OCI-LY7 (cell line): ENCODE measurements at regions not wholly inside any gene's neighbourhood (a gene's known extent, or its start where the extent isn't known, plus 50 kb on each side); places are given as distances from the start of the nearest gene placed in this dataset.

Experiments used
- BruUV-seq: library from RNA; stranded (reverse); fragments of 400-500 nt; replicated peaks from 2 replicates; lab custom pipeline; 2021; lab: Mats Ljungman, UMichigan
- CTCF ChIA-PET: fragments of 300-600 bp; sonication (Branson Sonifier 250); formaldehyde crosslinking; loops from one replicate; lab custom pipeline; 2022; ENCODE audit warnings: antibody characterized with exemption; ENCODE audit not compliant: unreplicated experiment; lab: Charles Lee
- POLR2A ChIA-PET: fragments of 300-600 bp; sonication (Branson Sonifier 250); formaldehyde crosslinking; loops from one replicate; lab custom pipeline; 2022; ENCODE audit warnings: antibody characterized with exemption; lab: Charles Lee
- DNase-seq: peaks from one replicate; pipeline ENCODE4 v3.0.0-alpha.2; 2015; ENCODE audit warnings: low spot score
- H2AFZ ChIP-seq: fragments of 200-600 bp; sonication (generic), shearing (Covaris generic); 2 replicates; pipeline ENCODE4 v1.6.1; 2014; ENCODE audit warnings: mild to moderate bottlenecking, antibody characterized with exemption, low read length, moderate library complexity
- H3K27ac ChIP-seq: fragments of 200-600 bp; sonication (generic); 2 replicates; pipeline ENCODE4 v1.5.1; 2014; ENCODE audit warnings: mixed run types, low read depth, mild to moderate bottlenecking, moderate library complexity, low read length, inconsistent platforms; ENCODE audit not compliant: poor library complexity, severe bottlenecking
- H3K36me3 ChIP-seq: fragments of 200-600 bp; sonication (generic); 2 replicates; pipeline ENCODE4 v1.6.1; 2014; ENCODE audit warnings: mild to moderate bottlenecking, antibody characterized with exemption, low read length, moderate library complexity, mixed read lengths; ENCODE audit not compliant: insufficient read depth
- H3K4me1 ChIP-seq: fragments of 200-600 bp; sonication (generic); 2 replicates; pipeline ENCODE4 v1.5.1; 2014; ENCODE audit warnings: mild to moderate bottlenecking, low read length; ENCODE audit not compliant: insufficient read depth, poor library complexity, severe bottlenecking
- H3K4me2 ChIP-seq: fragments of 200-600 bp; sonication (generic); 2 replicates; pipeline ENCODE4 v1.6.1; 2014; ENCODE audit warnings: mild to moderate bottlenecking, low read length
- H3K4me3 ChIP-seq: fragments of 200-600 bp; sonication (generic); 2 replicates; pipeline ENCODE4 v1.5.1; 2014; ENCODE audit warnings: mild to moderate bottlenecking, low read depth, low read length; ENCODE audit not compliant: poor library complexity, severe bottlenecking
- H3K79me2 ChIP-seq: fragments of 200-600 bp; sonication (generic); 2 replicates; pipeline ENCODE4 v1.6.1; 2016; ENCODE audit warnings: low read depth, mild to moderate bottlenecking, low read length, moderate library complexity, mixed read lengths; ENCODE audit not compliant: insufficient read depth
- H3K9me2 ChIP-seq: fragments of 200-600 bp; sonication (generic); 2 replicates; pipeline ENCODE4 v1.6.1; 2016; ENCODE audit warnings: mild to moderate bottlenecking, low read length, mixed read lengths; ENCODE audit not compliant: insufficient read depth
- H3K9me3 ChIP-seq: fragments of 200-600 bp; sonication (generic); 2 replicates; pipeline ENCODE4 v1.6.1; 2014; ENCODE audit warnings: mild to moderate bottlenecking, mixed run types, low read length, mixed read lengths
- H4K20me1 ChIP-seq: fragments of 200-600 bp; sonication (generic); 2 replicates; pipeline ENCODE4 v1.6.1; 2014; ENCODE audit warnings: mild to moderate bottlenecking, antibody characterized with exemption, low read length, moderate library complexity, mixed read lengths; ENCODE audit not compliant: insufficient read depth
- EZH2phosphoT487 ChIP-seq: fragments of 200-600 bp; sonication (generic); IDR thresholded peaks from 2 replicates; pipeline ENCODE4 v1.6.1; 2018; ENCODE audit warnings: low read depth, borderline replicate concordance, mild to moderate bottlenecking, mixed run types, antibody characterized with exemption, low read length, moderate library complexity, mixed read lengths
- intact Hi-C: fragments of 100-400 bp; cut with micrococcal nuclease; formaldehyde crosslinking; loops from one replicate; pipeline ENCODE4 v1.10.0; 2022; ENCODE audit not compliant: unreplicated experiment
- TF ChIP-seq, protein P1 (sequence below): fragments of 200-600 bp; sonication (generic); conservative IDR thresholded peaks from 2 replicates; pipeline ENCODE4 v1.5.1; 2014; ENCODE audit warnings: mild to moderate bottlenecking, antibody characterized with exemption, low read length, moderate library complexity, mixed read lengths

DNA sequence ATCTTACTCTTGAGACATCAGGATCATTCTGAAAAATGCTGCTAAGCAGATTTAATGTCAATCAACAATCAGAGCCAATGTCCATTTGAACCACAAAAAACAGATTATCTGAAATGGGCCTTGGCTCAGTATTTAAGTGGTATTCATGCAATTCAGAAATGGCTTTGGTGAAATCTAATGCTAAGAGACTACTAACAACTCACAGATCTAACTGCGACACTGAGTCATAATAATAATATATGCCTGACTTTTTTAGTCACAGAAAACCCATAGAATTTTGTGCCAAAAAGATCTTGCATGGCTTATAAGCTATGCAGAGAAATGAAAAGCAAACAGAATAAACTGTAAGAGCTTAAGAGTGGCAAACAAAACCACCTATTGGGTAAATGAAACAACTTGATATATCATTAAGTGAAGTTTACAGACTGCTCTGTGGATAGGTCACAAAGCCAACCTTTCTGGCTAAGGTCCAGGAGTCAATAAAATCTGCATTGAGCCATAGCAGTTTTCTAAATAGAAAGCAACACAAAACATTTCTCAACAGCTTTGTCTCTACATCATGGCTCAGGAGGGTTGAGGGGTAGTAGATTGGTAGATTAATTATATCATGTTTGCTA is 234.3 kb downstream of the LRATD1 start:
- no TSS peak for BruUV-seq
- Histone ChIP-seq H2AFZ (no peak overlapping the region), H3K27ac (no peak overlapping the region), H3K4me3 (no peak overlapping the region), H3K9me2 (no peaks in the 10 kb centered on the region), H3K4me2 (no peak overlapping the region), H3K9me3 (no peaks in the 10 kb centered on the region), H3K4me1 (no peaks in the 10 kb centered on the region), H3K36me3 (no peaks in the 10 kb centered on the region), H3K79me2 (no peaks in the 10 kb centered on the region), H4K20me1 (no peaks in the 10 kb centered on the region)
- ChIA-PET POLR2A (no interaction called here), CTCF (no interaction called here)
- intact Hi-C loops, result no loop called here
- no peak for TF ChIP-seq EZH2phosphoT487
- TF ChIP-seq, protein P1, sequence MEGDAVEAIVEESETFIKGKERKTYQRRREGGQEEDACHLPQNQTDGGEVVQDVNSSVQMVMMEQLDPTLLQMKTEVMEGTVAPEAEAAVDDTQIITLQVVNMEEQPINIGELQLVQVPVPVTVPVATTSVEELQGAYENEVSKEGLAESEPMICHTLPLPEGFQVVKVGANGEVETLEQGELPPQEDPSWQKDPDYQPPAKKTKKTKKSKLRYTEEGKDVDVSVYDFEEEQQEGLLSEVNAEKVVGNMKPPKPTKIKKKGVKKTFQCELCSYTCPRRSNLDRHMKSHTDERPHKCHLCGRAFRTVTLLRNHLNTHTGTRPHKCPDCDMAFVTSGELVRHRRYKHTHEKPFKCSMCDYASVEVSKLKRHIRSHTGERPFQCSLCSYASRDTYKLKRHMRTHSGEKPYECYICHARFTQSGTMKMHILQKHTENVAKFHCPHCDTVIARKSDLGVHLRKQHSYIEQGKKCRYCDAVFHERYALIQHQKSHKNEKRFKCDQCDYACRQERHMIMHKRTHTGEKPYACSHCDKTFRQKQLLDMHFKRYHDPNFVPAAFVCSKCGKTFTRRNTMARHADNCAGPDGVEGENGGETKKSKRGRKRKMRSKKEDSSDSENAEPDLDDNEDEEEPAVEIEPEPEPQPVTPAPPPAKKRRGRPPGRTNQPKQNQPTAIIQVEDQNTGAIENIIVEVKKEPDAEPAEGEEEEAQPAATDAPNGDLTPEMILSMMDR, result no peak
- no peak for DNase-seq

DNA sequence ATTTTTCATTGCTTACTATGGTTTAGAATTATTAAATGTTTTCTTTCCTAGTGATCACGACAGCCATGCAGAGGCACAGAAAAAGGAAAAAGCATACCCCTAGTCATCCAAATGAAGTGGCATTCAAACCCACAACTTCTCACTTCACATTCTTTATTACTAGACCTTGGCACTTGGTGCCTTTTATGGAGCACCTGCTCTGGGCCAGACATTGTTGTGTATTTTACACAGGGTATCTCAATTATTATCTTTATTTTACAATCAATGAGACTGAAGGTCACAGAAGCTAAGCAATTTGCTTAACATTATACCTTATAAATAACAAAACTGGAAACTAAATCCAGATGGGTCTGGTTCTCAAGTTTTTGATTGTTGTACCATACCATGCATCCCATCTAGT is 235.3 kb downstream of the LRATD1 start:
- Histone ChIP-seq H3K36me3 (no peaks in the 10 kb centered on the region), H3K79me2 (no peaks in the 10 kb centered on the region), H3K4me3 (no peak overlapping the region), H3K4me2 (no peak overlapping the region), H2AFZ (no peak overlapping the region), H3K9me3 (no peaks in the 10 kb centered on the region), H4K20me1 (no peaks in the 10 kb centered on the region), H3K9me2 (no peaks in the 10 kb centered on the region), H3K4me1 (no peaks in the 10 kb centered on the region), H3K27ac (no peak overlapping the region)
- TF ChIP-seq, protein P1, result no peak
- no peak for TF ChIP-seq EZH2phosphoT487
- no peak for DNase-seq
- intact Hi-C loops, result no loop called here
- BruUV-seq, result no TSS peak
- ChIA-PET CTCF (no interaction called here), POLR2A (no interaction called here)

DNA sequence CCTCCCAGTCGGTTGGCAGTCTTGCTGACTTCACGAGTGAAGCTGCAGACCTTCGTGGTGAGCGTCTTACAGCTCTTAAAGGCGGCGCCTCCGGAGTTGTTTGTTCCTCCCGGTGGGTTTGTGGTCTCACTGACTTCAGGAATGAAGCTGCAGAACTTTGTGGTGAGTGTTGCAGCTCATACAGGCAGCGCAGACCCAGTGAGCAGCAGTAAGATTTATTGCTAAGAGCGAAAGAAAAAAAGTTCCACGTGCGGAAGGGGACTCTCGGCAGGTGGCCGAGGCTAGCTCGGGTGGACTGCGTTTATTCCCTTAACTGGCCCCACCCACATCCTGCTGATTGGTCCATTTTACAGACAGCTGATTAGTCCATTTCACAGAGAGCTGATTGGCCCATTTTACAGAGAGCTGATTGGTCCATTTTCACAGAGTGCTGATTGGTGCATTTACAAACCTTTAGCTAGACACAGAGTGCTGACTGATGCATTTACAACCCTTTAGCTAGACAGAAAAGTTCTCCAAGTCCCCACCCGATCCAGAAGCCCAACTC is 240.3 kb downstream of the LRATD1 start:
- no peak for TF ChIP-seq EZH2phosphoT487
- TF ChIP-seq, protein P1, result no peak
- Histone ChIP-seq H4K20me1 (no peaks in the 10 kb centered on the region), H3K4me1 (no peaks in the 10 kb centered on the region), H2AFZ (no peak overlapping the region), H3K9me3 (no peaks in the 10 kb centered on the region), H3K9me2 (no peaks in the 10 kb centered on the region), H3K27ac (no peak overlapping the region), H3K4me3 (no peak overlapping the region), H3K4me2 (no peak overlapping the region), H3K79me2 (no peaks in the 10 kb centered on the region), H3K36me3 (no peaks in the 10 kb centered on the region)
- intact Hi-C loops, result no loop called here
- ChIA-PET CTCF (no interaction called here), POLR2A (interaction anchor here (0.6 kb wide), 1 partner anchor 11 kb away, joined by 3 read pairs; no protein-coding TSS in a partner anchor)
- no peak for DNase-seq
- BruUV-seq, result no TSS peak
